ENCODE measurements at regions not wholly inside any gene's neighbourhood (a gene's known extent, or its start where the extent isn't known, plus 50 kb on each side); places are given as distances from the start of the nearest gene placed in this dataset.
"Not testable (repeated sequence)": the region's sequence is repeated elsewhere in the genome, so short reads cannot be mapped to it uniquely, and the experiment has no call there.

DNA sequence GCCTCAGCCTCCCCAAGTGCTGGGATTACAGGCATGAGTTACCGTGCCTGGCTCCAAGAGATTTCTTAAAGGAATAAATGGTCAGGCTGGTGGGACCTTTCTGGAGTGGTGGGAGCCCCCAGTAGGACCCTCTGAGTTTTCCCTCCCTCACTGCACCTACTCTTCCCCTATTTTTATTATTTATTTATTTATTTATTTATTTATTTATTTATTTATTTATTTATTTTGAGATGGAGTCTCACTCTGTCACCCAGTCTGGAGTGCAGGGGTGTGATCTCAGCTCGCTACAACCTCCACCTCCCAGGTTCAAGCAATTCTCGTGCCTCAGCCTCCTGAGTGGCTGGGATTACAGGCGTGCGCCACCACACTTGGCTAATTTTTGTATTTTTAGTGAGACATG is 678.2 kb downstream of the TYW1 start:
- not testable (repeated sequence) for DNase-seq (ENCODE audit: low spot score)

DNA sequence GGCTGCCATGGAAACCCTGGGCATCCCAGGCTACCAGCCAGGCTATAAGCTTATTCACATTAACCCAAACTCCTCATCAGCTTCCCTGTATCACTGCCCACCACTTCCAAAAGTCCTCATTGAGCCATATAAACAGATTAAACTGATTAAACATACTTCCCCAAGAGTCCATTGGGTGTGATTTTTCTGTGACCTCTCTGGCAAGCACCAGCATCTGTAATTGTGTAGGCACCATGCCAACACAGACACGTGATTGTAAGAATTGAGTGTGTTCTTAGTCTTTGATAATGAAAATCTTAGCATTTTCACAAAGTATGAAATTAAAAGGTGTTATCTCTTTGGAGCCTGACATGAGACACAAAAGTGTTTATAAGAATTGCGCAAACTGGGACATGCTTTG is 679.3 kb downstream of the TYW1 start:
- no peak for DNase-seq (ENCODE audit: low spot score)

DNA sequence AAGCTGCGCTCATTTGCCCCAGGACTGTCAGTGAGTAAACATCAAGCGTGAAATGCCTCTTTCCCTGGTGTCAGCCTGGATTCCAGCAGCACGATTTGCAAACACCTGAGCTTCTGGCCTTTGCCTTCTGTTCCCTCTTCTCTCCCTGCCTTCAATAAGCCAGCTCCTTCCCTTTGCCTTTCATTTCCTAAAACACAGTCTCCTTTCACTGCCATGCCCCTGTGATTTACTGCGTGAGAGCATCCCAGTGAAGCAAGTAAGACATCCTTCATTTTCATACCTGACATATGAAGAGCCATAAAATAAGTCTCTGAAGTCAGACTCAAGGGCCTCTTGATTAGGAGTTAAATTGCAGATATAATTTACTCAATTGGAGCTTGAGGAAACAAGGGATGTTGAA is 681.8 kb downstream of the TYW1 start:
- DNase-seq (ENCODE audit: low spot score): no peak

DNA sequence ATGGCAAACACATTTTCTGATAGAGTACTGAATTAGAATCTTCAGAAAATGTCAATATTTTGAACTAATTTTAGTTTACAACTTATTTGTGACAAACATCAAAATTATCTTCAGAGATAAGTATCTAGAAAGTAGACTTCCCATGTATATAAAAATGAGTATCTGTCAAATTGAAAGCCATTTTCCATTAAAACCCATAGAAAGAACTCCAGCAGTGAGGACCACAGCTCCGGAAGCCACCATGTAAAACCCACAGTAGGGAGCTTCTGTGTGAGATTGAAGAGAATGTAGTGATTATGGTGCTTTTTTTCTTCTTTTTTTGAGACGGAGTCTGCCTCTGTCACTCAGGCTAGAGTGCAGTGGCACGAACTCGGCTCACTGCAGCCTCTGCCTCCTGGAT is 687.0 kb downstream of the TYW1 start:
- DNase-seq (ENCODE audit: low spot score): no peak

DNA sequence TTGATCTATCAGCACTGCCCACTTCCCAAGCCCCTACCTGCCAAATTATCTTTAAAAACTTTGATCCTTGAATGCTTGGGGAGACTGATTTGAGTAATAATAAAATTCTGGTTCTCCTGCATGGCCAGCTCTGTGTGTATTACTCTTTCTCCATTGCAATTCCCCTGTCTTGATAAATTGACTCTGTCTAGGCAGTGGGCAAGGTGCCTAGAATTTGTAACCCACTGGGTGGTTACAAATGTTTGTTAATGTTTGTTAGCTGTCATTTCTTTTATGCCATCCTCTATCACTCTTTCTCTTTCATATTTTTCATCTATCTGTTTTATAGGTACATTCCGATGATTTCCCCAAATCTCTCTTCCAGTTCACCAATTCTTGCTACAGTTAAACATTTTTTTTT is 694.1 kb downstream of the TYW1 start:
- no peak for DNase-seq (ENCODE audit: low spot score)

DNA sequence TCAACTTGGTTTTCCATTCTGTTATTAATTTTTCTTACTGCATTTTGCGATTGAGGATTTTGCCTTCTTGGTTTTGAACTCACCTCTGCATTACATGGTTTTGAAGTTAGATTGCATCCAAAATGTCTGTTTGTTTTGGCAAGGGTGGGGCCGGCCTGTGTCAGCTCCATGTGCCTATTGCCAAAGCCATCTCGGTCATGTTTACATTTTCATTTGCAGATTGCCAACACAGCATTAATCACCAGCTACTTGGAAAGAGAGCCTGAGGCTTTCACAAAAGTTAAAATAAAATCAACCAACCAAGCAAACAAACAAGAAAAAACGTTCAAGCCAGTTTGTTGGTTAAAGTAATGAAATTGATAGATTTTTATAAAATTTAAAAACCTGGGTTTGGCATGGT is 695.8 kb downstream of the TYW1 start:
- DNase-seq (ENCODE audit: low spot score): no peak

DNA sequence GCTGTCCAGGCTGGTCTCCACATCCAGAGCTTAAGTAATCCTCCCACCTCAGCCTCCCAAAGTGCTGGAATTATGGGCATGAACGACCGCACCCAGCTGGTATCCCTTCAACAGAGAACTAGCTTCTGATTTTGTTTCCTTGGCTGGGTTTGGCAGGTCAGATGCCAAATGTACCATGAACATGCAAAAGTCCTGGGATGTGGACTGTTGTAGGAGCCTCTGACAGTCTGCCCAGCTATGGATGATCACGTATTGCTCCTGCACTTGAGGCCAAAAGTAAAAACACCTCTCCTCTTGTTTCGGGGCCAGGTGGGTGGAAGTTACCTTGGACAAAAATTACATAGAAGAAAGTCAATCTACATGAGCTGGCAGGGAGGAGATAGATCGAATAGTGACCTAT is 699.5 kb downstream of the TYW1 start:
- no peak for DNase-seq (ENCODE audit: low spot score)

DNA sequence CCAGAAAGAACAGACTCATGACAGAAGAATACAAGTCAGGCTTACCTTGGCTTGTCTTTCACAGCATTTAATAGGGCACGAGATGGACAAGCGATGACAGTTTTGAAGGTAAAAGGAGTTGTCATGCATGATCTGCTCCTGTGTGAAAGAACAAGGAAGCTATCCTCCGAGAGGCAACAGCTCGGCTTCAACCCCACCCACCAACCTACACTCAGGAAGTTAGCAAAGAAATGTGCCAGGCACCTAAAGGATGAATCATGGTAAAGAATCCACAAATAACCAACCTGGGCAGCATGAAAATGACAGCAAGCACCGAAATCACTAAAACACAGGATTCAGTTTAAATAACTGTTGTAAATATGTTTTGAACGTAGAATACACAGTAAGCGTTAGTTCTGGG is 700.2 kb downstream of the TYW1 start:
- DNase-seq (ENCODE audit: low spot score): no peak

DNA sequence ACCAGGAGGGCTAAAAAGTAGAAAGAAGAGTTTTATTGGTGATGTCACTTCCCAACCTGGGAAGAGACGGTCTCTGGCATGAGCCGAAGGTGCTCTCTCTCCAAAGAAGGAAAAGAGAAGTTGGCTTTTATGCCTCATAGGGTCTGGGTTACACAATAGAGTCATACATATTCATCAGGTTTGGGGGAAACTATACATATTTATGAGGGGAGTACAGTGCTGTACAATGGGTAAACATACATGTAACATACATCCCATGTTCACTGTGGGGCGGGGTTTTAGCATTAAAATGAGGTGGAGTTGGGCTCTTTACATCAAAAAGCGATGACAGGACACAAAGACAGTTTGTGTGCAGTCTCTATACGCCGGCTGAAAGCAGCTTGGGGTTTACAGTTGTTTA is 701.7 kb downstream of the TYW1 start:
- DNase-seq (ENCODE audit: low spot score): no peak

DNA sequence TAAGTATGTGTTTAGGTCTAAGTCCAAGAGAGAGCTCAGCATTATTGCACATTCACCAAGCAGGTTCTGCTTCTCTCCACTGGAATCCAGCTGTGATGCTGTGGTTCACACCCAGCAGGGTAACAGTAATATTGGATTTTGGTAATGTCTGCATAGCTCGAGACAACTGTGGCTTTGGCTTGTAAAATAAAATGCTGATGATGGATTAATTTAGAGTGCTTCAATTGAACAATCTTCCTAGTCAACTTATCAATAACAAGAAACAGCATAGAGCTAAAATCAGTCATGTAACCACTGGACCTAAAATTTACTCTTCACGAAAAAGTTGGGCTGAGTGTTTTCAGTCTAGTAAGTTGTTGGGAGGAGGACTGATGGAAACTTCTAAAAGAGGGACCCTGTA is 709.2 kb downstream of the TYW1 start:
- no peak for DNase-seq (ENCODE audit: low spot score)

DNA sequence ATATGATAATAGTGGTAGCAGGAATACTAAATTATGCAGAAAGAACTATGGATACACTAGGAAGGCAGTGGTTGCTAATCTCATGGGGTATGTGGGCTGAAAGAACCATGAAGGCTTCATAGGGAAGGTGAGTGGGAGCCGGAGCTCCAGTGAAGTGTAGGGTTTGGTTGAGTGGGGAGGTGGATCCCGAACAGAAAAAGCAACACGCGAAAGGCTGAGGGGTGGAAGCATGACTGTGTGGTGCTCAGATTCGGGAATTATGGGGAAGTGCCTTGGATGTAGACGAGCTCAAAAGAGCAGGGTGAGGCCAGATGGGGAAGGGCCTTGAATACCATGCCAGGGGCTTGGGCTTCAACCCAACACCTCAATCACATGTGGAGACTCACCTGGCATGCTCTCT is 715.1 kb downstream of the TYW1 start:
- DNase-seq (ENCODE audit: low spot score): no peak

DNA sequence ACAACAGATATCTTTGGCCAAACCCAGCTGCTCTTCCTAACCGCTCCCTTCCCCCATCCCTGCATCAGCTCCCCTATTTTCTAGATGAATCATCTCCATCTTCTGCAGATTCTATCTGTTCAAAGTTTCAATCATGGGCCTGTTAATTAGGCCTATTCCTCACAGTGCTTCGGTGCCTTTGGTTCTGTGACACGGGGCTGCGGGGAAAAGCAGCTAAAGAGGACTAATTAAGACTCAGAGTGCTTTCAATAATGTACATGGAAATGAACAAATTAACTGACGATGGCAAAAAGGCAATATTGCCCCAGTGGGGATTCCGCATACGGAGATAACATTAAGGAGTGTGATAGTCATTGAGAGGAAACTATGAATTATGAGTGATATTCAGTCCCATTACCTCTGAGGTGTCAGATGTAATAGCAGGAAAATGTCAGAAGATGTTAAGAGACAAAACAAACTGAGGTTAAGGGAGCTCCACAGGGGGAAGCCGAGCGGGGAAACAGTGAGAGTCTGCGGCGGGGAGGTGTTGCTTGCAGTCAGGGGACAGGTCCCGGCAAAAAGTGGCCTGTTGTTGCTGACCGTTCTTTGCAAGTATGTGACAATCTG is 716.9 kb downstream of the TYW1 start:
- DNase-seq (ENCODE audit: low spot score): no peak

DNA sequence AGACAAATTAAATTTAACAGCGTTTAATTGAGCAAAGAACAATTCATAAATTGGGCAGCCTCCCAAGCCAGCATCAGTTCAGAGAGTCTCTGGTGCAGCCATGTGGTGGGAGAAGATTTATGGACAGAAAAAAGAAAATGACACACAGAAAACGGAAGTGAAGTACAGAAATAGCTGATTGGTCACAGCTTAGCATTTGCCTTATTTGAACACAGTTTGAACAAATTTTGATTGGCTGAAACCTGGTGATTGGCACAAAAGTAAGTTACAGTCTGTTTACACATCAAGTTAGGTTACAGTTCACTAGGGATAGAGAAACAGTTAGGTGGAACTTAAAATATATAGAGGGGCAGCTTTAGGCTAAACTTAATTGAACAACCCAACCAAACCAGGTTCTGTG is 720.1 kb downstream of the TYW1 start:
- DNase-seq (ENCODE audit: low spot score): no peak

DNA sequence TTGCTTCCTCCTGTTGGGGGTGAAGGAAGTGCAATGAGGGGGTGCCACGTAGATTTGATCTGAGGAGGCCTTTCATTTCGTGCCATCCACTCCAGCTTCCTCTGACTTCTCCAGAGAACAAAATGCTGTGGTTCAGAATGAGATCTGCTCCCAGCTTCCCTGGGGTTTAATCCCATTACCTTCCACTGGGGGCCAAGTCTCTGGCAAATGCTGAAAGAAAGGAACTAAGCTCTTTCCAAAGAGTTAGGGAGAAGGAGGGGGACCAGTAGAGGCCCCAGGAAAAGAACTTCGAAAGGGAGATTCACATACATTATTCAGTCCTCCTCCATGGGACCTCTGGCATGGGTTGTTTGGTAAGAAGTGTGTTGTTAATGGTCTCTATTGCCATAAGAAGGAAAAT is 727.0 kb downstream of the TYW1 start:
- no peak for DNase-seq (ENCODE audit: low spot score)

DNA sequence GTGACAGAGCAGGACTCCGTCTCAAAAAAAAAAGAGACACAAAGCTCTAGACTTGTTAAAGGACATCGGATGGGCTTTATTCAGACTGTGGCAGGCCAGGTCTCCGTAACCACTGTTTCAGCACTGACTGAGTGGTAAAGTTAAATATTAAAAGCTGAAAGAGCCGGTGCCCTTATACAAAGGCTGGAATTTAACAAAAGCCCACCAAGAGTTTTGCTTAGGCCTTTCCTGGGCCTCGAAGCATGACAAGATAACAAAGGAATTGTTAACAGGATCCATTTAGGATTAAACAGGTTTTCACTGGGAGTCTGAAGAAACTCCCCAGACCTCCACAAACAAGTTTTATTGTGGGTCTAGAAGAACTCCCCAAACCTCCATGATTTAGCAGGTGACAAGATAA is 727.8 kb downstream of the TYW1 start:
- no peak for DNase-seq (ENCODE audit: low spot score)

DNA sequence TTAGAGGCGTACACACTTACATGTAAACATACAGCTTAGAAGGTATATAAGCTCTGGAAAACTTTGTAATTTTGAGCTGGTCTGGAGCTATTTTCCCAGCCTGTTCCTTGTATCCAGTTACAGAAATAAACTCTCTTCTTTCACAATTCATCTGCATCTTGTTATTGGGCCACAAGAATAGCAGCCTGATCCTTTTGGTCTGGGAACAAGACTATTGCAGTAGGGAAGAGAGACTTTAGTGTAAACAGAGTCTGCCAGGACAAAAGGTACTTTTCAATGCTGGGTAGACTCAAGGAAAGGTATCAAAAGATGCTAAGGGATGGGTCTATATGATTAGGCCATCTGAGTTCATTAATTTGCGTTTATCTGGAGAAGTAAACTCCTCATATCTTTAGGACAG is 728.3 kb downstream of the TYW1 start:
- DNase-seq (ENCODE audit: low spot score): no peak

DNA sequence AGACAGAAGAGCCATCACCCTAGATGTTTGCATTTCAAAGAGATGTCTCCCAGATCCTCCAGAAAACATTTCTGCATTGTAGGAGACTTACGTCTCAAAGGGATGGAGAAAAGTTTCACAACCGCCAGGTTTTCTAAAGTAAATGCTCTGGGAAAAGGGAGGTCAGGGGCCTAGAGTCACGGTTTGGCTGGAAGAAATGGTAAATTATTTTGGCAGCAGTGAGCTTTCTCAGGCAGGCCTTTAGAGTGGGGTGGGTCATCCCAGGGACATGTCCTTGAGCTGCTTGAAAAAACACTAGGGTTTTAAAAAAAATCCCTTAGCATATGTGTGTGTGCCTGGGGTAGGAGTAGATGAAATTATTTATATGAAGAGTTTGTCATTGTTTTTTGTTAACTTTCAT is 728.8 kb downstream of the TYW1 start:
- DNase-seq (ENCODE audit: low spot score): no peak

DNA sequence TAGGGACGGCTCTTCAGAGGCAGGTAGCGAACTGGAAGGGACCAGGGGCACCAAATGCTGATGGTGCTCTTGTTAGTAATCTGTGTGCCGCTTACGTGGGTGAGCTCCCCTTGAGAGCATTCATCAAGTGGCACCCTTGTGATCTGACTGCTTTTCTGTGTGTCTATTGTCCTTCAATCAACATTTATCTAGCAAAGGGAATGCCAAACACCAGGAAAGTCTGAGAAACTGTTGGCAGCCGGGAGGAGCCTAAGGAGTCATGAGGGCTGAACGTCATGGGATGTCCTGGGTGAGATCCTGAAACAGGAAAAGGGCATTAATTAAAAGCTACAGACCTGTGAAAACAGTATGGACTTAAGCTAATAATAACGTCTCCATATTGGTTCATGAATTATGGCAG is 733.1 kb downstream of the TYW1 start:
- no peak for DNase-seq (ENCODE audit: low spot score)

DNA sequence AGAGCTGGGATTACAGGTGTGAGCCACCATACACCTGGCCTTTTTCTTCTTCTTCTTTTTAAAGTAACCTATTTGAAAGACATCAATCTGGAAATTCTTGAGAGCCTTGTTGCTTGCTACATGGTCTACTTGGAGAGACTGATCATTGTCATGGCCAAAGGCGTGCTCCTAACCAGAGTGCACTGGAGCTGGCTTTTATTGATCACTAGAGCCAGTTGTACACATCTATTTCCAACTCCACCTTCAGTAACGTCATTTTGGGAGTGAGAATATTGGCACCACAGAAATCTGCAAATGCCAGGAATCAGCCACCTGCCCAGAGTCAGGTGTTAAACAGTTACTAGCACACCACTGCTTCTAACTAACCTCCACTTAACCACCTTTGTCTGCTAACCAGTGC is 735.1 kb downstream of the TYW1 start:
- DNase-seq (ENCODE audit: low spot score): no peak

DNA sequence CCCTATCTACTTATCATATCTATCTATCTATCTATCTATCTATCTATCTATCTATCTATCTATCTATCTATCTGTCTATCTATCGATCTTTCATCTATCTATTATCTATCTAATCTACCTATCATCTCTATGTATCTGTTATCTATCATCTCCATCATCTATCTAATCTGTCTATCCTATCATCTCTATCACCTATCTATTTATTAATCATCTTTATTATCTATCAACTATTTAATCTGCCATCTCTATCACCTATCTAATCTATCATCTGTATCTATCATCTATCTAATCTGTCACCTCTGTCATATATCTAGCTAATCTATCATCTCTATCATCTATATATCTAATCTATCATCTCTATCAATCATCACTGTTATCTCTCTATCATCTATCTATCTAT is 736.3 kb downstream of the TYW1 start:
- no peak for DNase-seq (ENCODE audit: low spot score)

DNA sequence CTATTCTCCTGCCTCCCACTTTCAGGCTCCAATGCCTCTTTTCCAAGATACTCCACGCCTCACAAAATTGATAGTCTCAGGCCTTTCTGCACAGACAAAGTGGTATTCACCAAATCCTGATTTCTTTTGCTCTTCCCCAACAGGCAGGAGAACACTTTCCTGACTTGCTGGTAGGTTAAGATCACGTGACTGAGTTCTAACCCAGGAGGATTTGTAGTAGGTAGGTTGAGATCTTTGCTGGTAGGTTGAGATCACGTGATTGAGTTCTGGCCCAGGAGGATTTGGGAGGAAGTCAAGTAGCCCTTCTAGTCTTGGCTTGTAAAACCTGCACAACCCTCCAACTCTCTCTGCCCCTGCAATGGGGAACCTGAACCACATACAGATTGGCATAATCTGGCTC is 741.5 kb downstream of the TYW1 start:
- no peak for DNase-seq (ENCODE audit: low spot score)

DNA sequence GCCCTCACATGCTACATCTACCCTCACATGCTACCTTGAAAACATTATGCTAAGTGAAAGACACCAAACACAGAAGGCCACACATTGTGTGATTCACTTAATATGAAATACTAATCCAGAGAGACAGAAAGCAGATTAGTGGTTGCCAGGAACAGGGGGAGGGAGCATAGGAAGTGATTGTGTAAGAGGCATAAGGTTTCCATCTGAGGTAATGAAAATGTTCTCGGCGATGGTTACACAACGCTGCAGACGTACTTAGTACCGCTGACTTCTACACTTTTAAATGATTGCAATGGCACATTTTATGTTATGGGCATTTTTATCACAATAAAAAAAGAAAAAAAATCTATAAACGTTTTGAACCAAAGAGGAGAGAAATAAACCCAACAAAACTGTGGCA is 742.3 kb downstream of the TYW1 start:
- DNase-seq (ENCODE audit: low spot score): no peak

DNA sequence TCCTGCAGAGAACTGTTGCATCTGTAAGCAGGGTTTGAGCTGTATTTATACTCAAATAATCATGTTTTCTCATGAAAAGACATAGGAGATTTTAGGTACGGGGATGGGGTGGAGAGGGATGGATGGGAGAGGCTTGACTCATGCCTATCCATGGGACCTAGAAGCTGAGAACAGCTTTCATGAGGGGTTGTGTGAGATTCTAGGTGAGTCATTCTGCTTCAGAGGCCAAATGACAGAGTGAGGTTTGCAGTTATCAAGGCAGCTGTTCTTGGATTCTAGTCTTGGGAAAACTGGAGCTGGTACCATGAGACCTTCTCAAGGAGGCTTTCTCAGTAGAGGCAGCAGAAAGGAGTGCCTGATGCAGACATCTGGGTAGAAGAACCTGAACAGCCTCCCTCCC is 746.9 kb downstream of the TYW1 start:
- DNase-seq (ENCODE audit: low spot score): no peak

DNA sequence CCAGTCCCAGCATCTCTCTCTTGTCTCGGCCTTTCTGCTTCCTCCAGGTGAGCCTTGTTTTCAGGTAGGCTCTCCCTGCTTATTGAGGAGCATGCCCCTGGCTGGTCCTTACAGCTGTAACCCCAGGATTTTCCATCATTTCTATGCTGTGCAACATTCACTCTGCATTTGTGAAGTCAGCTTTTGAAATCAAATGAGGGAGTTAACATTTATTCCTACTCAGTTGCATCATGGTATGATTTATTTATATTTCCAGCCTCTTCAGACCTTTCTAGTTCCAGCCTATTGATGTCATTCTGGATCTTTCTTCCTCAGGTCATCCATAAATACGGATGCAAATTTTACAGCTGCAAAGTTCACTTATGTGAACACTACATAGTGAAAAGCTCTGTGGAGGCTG is 755.6 kb downstream of the TYW1 start:
- no peak for DNase-seq (ENCODE audit: low spot score)

DNA sequence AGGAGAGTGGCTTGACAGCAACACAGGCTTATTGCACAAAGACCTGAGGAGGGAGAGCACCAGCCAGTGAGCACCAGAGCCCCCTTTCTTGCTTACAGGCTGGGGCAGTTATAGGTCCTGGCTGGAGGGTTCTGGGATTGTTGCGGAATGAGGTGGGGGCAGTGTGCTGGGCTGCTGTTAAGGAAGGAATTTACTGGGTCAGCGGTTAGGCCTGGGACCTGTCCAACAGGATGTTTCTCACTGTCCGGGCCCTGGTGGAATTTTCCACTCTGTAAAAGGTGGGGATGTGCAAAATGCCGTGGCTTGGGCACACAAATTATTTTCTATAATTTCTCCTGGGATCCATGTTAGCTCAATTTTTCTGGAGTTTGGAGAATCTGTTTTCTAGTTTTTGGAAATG is 757.3 kb downstream of the TYW1 start:
- DNase-seq (ENCODE audit: low spot score): peak; percentile 31
